ENCODE measurements at regions not wholly inside any gene's neighbourhood (a gene's known extent, or its start where the extent isn't known, plus 50 kb on each side); places are given as distances from the start of the nearest gene placed in this dataset.

DNA sequence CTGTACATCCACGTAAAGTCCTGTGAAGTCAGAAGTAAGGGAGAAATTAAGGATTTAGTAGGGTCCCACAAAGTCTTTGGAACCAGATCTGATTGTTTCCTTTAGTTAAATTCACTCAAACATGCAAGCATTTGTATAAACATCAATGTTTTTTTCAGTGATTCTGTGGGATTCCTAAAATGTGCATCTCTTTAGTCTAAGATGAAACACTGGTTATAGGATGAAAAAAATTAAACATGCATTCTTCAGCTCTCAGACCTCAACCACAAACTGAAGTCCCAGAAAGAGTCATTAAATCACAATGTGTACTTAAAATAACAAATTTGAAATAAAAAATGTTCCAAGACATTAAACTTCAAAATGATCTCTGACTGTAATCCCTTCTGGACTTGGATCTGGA is 76.5 kb upstream of the APCDD1 start:
- Histone ChIP-seq H3K4me1 (ENCODE audit: control insufficient read depth, insufficient read depth, low read length, poor library complexity, severe bottlenecking) (no peaks in the 10 kb centered on the region), H3K9me3 (ENCODE audit: control insufficient read depth in 2 of 2, low read length in 2 of 2) (no peaks in the 10 kb centered on the region), H3K27me3 (ENCODE audit: control insufficient read depth, insufficient read depth, low read length) (no peaks in the 10 kb centered on the region), H3K4me3 (ENCODE audit: low read depth, low read length) (no peak overlapping the region), H3K27ac (ENCODE audit: insufficient read depth, low read length, poor library complexity, severe bottlenecking) (no peak overlapping the region), H3K36me3 (ENCODE audit: control insufficient read depth, insufficient read depth, low read length) (no peaks in the 10 kb centered on the region)
- ATAC-seq (ENCODE audit: low read depth in 2 of 2): no peak
- Mint-ChIP-seq H3K9me3 (peaks cover 0 to 4% (median 0%) of the 10 kb centered on the region in 7 donors), H3K4me1 (no peaks in the 10 kb centered on the region), H3K27ac (no peak overlapping the region), H3K36me3 (no peaks in the 10 kb centered on the region), H3K27me3 (peaks cover under 1% of the 10 kb centered on the region), H3K4me3 (no peak overlapping the region)
- no peak for DNase-seq

DNA sequence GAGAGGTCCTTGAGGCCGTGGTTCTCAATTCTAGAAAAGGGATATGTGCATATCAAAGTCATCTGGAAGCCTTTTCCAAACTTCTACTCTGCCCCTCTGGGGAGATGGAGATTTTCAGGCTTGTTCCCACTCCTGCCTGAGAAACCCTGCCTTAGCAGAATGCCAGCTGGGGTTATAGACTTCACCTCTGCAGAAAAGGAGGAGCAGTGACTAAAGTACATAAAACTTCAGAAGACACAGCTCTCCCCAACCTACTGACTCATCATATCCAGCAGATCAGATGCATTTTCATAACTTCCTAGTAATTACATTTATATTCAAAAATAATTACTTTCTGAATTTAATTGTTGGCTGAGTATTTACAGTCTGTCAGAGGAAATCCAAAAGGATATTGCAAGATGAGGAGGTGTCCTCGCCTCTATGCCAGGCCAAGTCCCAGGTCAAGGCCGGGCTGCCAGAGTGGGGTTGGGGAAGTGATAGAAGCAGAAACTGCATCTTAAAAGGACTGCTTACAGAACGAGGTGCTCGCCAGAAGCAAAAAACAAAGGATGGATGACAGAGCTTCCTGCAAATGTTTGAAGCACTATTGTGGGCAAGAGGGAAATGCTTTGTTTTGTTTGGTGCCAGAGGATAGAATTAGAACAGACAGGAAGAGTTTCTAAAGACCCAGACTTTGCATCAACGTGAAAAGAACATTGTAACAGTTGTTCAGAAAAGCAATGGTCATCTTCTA is 75.6 kb upstream of the APCDD1 start:
- peaks cover 4% of the 10 kb centered on the region for H3K27me3 Mint-ChIP-seq
- no peaks in the 10 kb centered on the region for H3K36me3 Mint-ChIP-seq
- no peaks in the 10 kb centered on the region for H3K9me3 ChIP-seq (ENCODE audit: control insufficient read depth in 2 of 2, low read length in 2 of 2)
- no peak overlapping the region for H3K4me3 Mint-ChIP-seq
- H3K27me3 ChIP-seq (ENCODE audit: control insufficient read depth, insufficient read depth, low read length): no peaks in the 10 kb centered on the region
- H3K4me1 Mint-ChIP-seq: no peaks in the 10 kb centered on the region
- no peaks in the 10 kb centered on the region for H3K36me3 ChIP-seq (ENCODE audit: control insufficient read depth, insufficient read depth, low read length)
- no peak overlapping the region for H3K4me3 ChIP-seq (ENCODE audit: low read depth, low read length)
- peaks cover 0 to 4% (median 0%) of the 10 kb centered on the region in 7 donors for H3K9me3 Mint-ChIP-seq
- H3K4me1 ChIP-seq (ENCODE audit: control insufficient read depth, insufficient read depth, low read length, poor library complexity, severe bottlenecking): no peaks in the 10 kb centered on the region
- ATAC-seq (ENCODE audit: low read depth in 2 of 2) (no peak), DNase-seq (no peak)
- no peak overlapping the region for H3K27ac ChIP-seq (ENCODE audit: insufficient read depth, low read length, poor library complexity, severe bottlenecking)
- no peak overlapping the region for H3K27ac Mint-ChIP-seq

DNA sequence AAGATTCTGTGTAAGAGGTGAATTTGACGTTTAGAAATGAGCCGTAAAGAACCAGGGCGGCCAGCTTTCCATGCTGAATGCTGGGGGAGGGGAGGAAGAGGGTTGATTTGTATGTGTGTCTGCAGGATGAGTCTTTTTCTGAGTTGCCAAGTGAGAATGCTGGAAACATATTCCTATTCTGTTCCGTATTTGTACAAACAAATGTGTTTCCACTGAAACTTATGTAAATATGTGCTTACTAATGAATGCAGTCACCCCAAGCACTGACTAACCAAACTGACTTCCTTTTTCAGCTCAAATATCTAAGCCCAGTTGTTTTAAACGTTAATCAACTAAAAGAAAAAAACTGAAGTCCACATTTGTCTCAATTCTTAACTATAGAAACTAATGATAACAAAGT is 74.9 kb upstream of the APCDD1 start:
- H3K9me3 Mint-ChIP-seq: peaks cover 0 to 5% (median 0%) of the 10 kb centered on the region in 7 donors
- H3K4me1 Mint-ChIP-seq: no peaks in the 10 kb centered on the region
- H3K4me3 ChIP-seq (ENCODE audit: low read depth, low read length): no peak overlapping the region
- no peaks in the 10 kb centered on the region for H3K36me3 ChIP-seq (ENCODE audit: control insufficient read depth, insufficient read depth, low read length)
- H3K4me1 ChIP-seq (ENCODE audit: control insufficient read depth, insufficient read depth, low read length, poor library complexity, severe bottlenecking): no peaks in the 10 kb centered on the region
- H3K36me3 Mint-ChIP-seq: no peaks in the 10 kb centered on the region
- no peak overlapping the region for H3K27ac Mint-ChIP-seq
- H3K9me3 ChIP-seq (ENCODE audit: control insufficient read depth in 2 of 2, low read length in 2 of 2): no peaks in the 10 kb centered on the region
- no peak overlapping the region for H3K27ac ChIP-seq (ENCODE audit: insufficient read depth, low read length, poor library complexity, severe bottlenecking)
- DNase-seq (no peak), ATAC-seq (ENCODE audit: low read depth in 2 of 2) (no peak)
- H3K27me3 ChIP-seq (ENCODE audit: control insufficient read depth, insufficient read depth, low read length): no peaks in the 10 kb centered on the region
- H3K4me3 Mint-ChIP-seq: no peak overlapping the region
- peaks cover 4% of the 10 kb centered on the region for H3K27me3 Mint-ChIP-seq

- Histone ChIP-seq H3K27me3 (ENCODE audit: control insufficient read depth, insufficient read depth, low read length) (peaks cover 2% of the 10 kb centered on the region), H3K36me3 (ENCODE audit: control insufficient read depth, insufficient read depth, low read length) (no peaks in the 10 kb centered on the region)
- no peak for ATAC-seq (ENCODE audit: low read depth in 2 of 2)
Measured at GRCh38 chr18:10381516-10381915, 72.9 kb upstream of the APCDD1 start.

DNA sequence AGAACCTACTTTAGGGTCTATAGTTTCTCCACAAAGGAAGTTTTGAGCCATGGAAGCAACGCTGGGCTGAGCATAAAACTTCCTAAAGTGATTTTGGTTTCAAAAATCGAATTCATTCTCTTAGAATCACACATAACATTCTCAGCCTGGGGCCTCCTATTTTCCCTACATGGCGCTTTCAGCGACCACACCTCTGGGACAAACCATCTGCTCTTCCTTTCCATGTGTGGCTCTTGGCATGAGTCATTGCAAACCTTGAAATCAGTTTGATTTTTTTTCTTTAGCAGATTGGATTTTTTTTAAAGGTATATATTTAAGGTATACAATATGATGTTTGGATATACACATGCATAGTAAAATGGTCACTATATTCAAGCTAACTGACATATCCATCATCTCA is 72.5 kb upstream of the APCDD1 start:
- Mint-ChIP-seq H3K27me3 (peaks cover 4% of the 10 kb centered on the region), H3K27ac (no peak overlapping the region), H3K36me3 (no peaks in the 10 kb centered on the region), H3K4me3 (no peak overlapping the region), H3K4me1 (no peaks in the 10 kb centered on the region), H3K9me3 (peaks cover 0 to 5% (median 0%) of the 10 kb centered on the region in 7 donors)
- Histone ChIP-seq H3K36me3 (ENCODE audit: control insufficient read depth, insufficient read depth, low read length) (no peaks in the 10 kb centered on the region), H3K4me1 (ENCODE audit: control insufficient read depth, insufficient read depth, low read length, poor library complexity, severe bottlenecking) (no peaks in the 10 kb centered on the region), H3K9me3 (ENCODE audit: control insufficient read depth in 2 of 2, low read length in 2 of 2) (no peaks in the 10 kb centered on the region), H3K27me3 (ENCODE audit: control insufficient read depth, insufficient read depth, low read length) (peaks cover 2% of the 10 kb centered on the region), H3K27ac (ENCODE audit: insufficient read depth, low read length, poor library complexity, severe bottlenecking) (no peak overlapping the region), H3K4me3 (ENCODE audit: low read depth, low read length) (no peak overlapping the region)
- DNase-seq (no peak), ATAC-seq (ENCODE audit: low read depth in 2 of 2) (no peak)

More at GRCh38 chr18:10381516-10381915, 72.9 kb upstream of the APCDD1 start:
- no peak overlapping the region for H3K4me3 Mint-ChIP-seq
- H3K9me3 ChIP-seq (ENCODE audit: control insufficient read depth in 2 of 2, low read length in 2 of 2): no peaks in the 10 kb centered on the region
- H3K4me3 ChIP-seq (ENCODE audit: low read depth, low read length): no peak overlapping the region
- no peak for DNase-seq
- no peaks in the 10 kb centered on the region for H3K4me1 ChIP-seq (ENCODE audit: control insufficient read depth, insufficient read depth, low read length, poor library complexity, severe bottlenecking)
- no peak overlapping the region for H3K27ac Mint-ChIP-seq
- H3K27ac ChIP-seq (ENCODE audit: insufficient read depth, low read length, poor library complexity, severe bottlenecking): no peak overlapping the region
- H3K9me3 Mint-ChIP-seq: peaks cover 0 to 5% (median 0%) of the 10 kb centered on the region in 7 donors
- H3K36me3 Mint-ChIP-seq: no peaks in the 10 kb centered on the region
- H3K4me1 Mint-ChIP-seq: no peaks in the 10 kb centered on the region
- H3K27me3 Mint-ChIP-seq: peaks cover 4% of the 10 kb centered on the region

DNA sequence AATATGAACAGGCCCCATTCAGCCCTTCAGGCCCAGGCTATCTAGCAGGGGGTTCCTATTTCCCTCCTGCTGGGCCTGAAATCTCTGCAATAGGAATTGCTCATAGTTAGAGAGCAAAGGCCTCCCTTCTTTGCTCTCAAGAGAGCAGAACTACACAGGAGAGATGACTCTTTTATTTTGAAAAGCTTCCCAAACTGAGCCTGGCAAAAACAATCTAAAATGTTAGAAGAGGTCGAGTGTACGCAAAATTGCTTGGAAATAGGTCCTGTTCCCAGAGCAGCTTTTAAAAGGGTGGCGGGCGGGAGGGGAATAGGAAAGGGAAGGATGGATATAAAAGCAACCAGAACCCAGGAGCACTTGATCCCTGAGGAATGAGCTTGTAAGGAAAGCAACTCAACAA is 68.4 kb upstream of the APCDD1 start:
- H3K4me3 ChIP-seq (ENCODE audit: low read depth, low read length): no peak overlapping the region
- DNase-seq (no peak), ATAC-seq (ENCODE audit: low read depth in 2 of 2) (no peak)
- peaks cover 17% of the 10 kb centered on the region for H3K27me3 Mint-ChIP-seq
- H3K4me3 Mint-ChIP-seq: no peak overlapping the region
- peaks cover 0 to 4% (median 0%) of the 10 kb centered on the region in 7 donors for H3K9me3 Mint-ChIP-seq
- no peaks in the 10 kb centered on the region for H3K4me1 Mint-ChIP-seq
- H3K27ac ChIP-seq (ENCODE audit: insufficient read depth, low read length, poor library complexity, severe bottlenecking): no peak overlapping the region
- no peaks in the 10 kb centered on the region for H3K36me3 ChIP-seq (ENCODE audit: control insufficient read depth, insufficient read depth, low read length)
- H3K27ac Mint-ChIP-seq: no peak overlapping the region
- peaks cover 2% of the 10 kb centered on the region for H3K27me3 ChIP-seq (ENCODE audit: control insufficient read depth, insufficient read depth, low read length)
- no peaks in the 10 kb centered on the region for H3K9me3 ChIP-seq (ENCODE audit: control insufficient read depth in 2 of 2, low read length in 2 of 2)
- H3K4me1 ChIP-seq (ENCODE audit: control insufficient read depth, insufficient read depth, low read length, poor library complexity, severe bottlenecking): no peaks in the 10 kb centered on the region
- no peaks in the 10 kb centered on the region for H3K36me3 Mint-ChIP-seq

DNA sequence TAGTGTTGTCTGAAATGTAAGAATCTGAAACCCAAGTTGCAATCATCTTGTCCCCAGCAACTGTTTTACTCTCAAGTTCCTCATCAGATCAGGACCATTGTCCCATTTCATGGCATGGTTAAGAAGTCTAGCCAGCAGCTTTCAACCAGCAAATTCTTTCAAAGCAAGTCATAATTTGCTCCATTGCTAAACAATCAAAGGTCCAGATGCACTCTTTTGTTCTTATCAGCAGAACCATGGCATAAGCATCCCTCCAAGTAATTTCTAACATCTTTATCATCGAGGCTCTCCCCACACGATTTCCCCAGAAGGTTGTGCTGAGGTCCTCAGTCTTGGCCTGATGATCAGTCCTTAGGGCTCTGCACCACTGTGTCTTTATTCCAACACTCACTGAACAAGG is 67.5 kb upstream of the APCDD1 start:
- Mint-ChIP-seq H3K36me3 (no peaks in the 10 kb centered on the region), H3K9me3 (peaks cover 0 to 4% (median 0%) of the 10 kb centered on the region in 7 donors), H3K4me1 (peaks cover 0 to 8% (median 0%) of the 10 kb centered on the region in 4 donors), H3K4me3 (no peak overlapping the region), H3K27me3 (peaks cover 17% of the 10 kb centered on the region), H3K27ac (peak overlapping the region in 1 of 3 donors; percentile 10)
- Histone ChIP-seq H3K27me3 (ENCODE audit: control insufficient read depth, insufficient read depth, low read length) (peaks cover 2% of the 10 kb centered on the region), H3K36me3 (ENCODE audit: control insufficient read depth, insufficient read depth, low read length) (no peaks in the 10 kb centered on the region), H3K9me3 (ENCODE audit: control insufficient read depth in 2 of 2, low read length in 2 of 2) (no peaks in the 10 kb centered on the region), H3K4me3 (ENCODE audit: low read depth, low read length) (no peak overlapping the region), H3K4me1 (ENCODE audit: control insufficient read depth, insufficient read depth, low read length, poor library complexity, severe bottlenecking) (no peaks in the 10 kb centered on the region), H3K27ac (ENCODE audit: insufficient read depth, low read length, poor library complexity, severe bottlenecking) (no peak overlapping the region)
- ATAC-seq (ENCODE audit: low read depth in 2 of 2): no peak
- no peak for DNase-seq

DNA sequence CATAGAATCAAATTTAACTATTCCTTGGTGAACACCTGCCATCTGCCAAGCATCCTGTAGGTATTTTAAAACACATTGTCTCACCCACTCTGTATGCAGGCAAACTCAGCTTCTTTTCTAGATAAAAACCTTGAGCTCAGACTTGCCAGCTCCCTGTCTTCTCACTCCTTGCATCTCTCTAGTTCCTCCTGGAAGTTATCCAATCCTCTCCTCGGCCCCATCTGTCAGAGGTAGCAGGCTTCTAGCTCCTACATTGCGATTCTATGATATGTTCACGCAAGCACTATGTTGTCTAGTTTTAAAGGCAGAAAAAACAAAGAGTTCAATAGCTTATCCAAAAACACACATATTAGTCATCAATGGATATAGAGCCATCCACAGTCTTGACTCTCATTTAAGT is 67.0 kb upstream of the APCDD1 start:
- H3K36me3 Mint-ChIP-seq: no peaks in the 10 kb centered on the region
- peaks cover 17% of the 10 kb centered on the region for H3K27me3 Mint-ChIP-seq
- Histone ChIP-seq H3K36me3 (ENCODE audit: control insufficient read depth, insufficient read depth, low read length) (no peaks in the 10 kb centered on the region), H3K9me3 (ENCODE audit: control insufficient read depth in 2 of 2, low read length in 2 of 2) (no peaks in the 10 kb centered on the region), H3K4me1 (ENCODE audit: control insufficient read depth, insufficient read depth, low read length, poor library complexity, severe bottlenecking) (no peaks in the 10 kb centered on the region), H3K27me3 (ENCODE audit: control insufficient read depth, insufficient read depth, low read length) (peaks cover 2% of the 10 kb centered on the region), H3K27ac (ENCODE audit: insufficient read depth, low read length, poor library complexity, severe bottlenecking) (no peak overlapping the region), H3K4me3 (ENCODE audit: low read depth, low read length) (no peak overlapping the region)
- DNase-seq: no peak
- H3K9me3 Mint-ChIP-seq: peaks cover 0 to 4% (median 0%) of the 10 kb centered on the region in 7 donors
- no peak for ATAC-seq (ENCODE audit: low read depth in 2 of 2)
- H3K4me3 Mint-ChIP-seq: no peak overlapping the region
- no peak overlapping the region for H3K27ac Mint-ChIP-seq
- H3K4me1 Mint-ChIP-seq: peaks cover 0 to 8% (median 0%) of the 10 kb centered on the region in 4 donors
